Left renal cortex interstitium (tissue), 4 donors: ENCODE measurements at regions not wholly inside any gene's neighbourhood (a gene's known extent, or its start where the extent isn't known, plus 50 kb on each side); places are given as distances from the start of the nearest gene placed in this dataset.
"Not testable (repeated sequence)": the region's sequence is repeated elsewhere in the genome, so short reads cannot be mapped to it uniquely, and the experiment has no call there.

Source experiments
- DNase-seq, 4 donors: peaks; one replicate each; pipeline ENCODE4 v3.0.0-alpha.2; 2013; ENCODE audit warnings: low read depth in 4 of 4, low spot score in 2 of 4, missing footprints in 1 of 4

GRCh38 chr20:48220033-48220633 lies 434.9 kb upstream of the SULF2 start:
- no peak for DNase-seq

- DNase-seq = no peak
Observed at GRCh38 chr20:48219306-48219705, 434.0 kb upstream of the SULF2 start.

- DNase-seq = no peak
Observed at GRCh38 chr20:48217190-48217589, 431.9 kb upstream of the SULF2 start.

GRCh38 chr20:48215536-48215935 lies 430.3 kb upstream of the SULF2 start:
- no peak for DNase-seq

- DNase-seq = no peak
Observed at GRCh38 chr20:48214601-48215000, 429.3 kb upstream of the SULF2 start.

- DNase-seq = not testable (repeated sequence)
Observed at GRCh38 chr20:48213635-48214034, 428.4 kb upstream of the SULF2 start.

GRCh38 chr20:48212806-48213509 lies 427.7 kb upstream of the SULF2 start:
- no peak for DNase-seq

- no peak for DNase-seq
Observed at GRCh38 chr20:48211847-48212246, 426.6 kb upstream of the SULF2 start.

GRCh38 chr20:48211238-48211637 lies 426.0 kb upstream of the SULF2 start:
- DNase-seq = no peak

- no peak for DNase-seq
Observed at GRCh38 chr20:48210111-48211027, 425.1 kb upstream of the SULF2 start.

GRCh38 chr20:48209102-48209501 lies 423.8 kb upstream of the SULF2 start:
- no peak for DNase-seq

- DNase-seq = no peak
Observed at GRCh38 chr20:48208176-48208575, 422.9 kb upstream of the SULF2 start.

GRCh38 chr20:48207505-48207904 lies 422.2 kb upstream of the SULF2 start:
- DNase-seq = no peak

GRCh38 chr20:48205786-48206185 lies 420.5 kb upstream of the SULF2 start:
- DNase-seq = no peak

- no peak for DNase-seq
Observed at GRCh38 chr20:48205281-48205782, 420.1 kb upstream of the SULF2 start.

GRCh38 chr20:48204499-48204898 lies 419.2 kb upstream of the SULF2 start:
- DNase-seq = no peak

- no peak for DNase-seq
Observed at GRCh38 chr20:48203252-48203651, 418.0 kb upstream of the SULF2 start.

GRCh38 chr20:48202334-48203113 lies 417.2 kb upstream of the SULF2 start:
- no peak for DNase-seq

- no peak for DNase-seq
Observed at GRCh38 chr20:48201885-48202284, 416.6 kb upstream of the SULF2 start.

GRCh38 chr20:48201188-48201587 lies 415.9 kb upstream of the SULF2 start:
- DNase-seq = no peak
